Large intestine (tissue), 3 donors: ENCODE measurements at regions not wholly inside any gene's neighbourhood (a gene's known extent, or its start where the extent isn't known, plus 50 kb on each side); places are given as distances from the start of the nearest gene placed in this dataset.

ENCODE experiments used
- DNase-seq, 2 donors: peaks; one replicate each; pipeline versions ENCODE4 v3.0.0 to v3.0.0-alpha.2; 2013
- H3K27ac ChIP-seq: one replicate; pipeline ENCODE4 v1.5.1; 2013; ENCODE audit warnings: low read length
- H3K27me3 ChIP-seq: 2 replicates; pipeline ENCODE4 v1.6.1; 2013; ENCODE audit warnings: low read length; ENCODE audit not compliant: control insufficient read depth, insufficient read depth
- H3K36me3 ChIP-seq: 2 replicates; pipeline ENCODE4 v1.6.1; 2013; ENCODE audit warnings: low read length; ENCODE audit not compliant: control insufficient read depth, insufficient read depth
- H3K4me1 ChIP-seq: one replicate; pipeline ENCODE4 v1.6.1; 2013; ENCODE audit warnings: low read length; ENCODE audit not compliant: control insufficient read depth, insufficient read depth
- H3K4me3 ChIP-seq: one replicate; pipeline ENCODE4 v1.5.1; 2013; ENCODE audit warnings: low read length
- H3K9me3 ChIP-seq: one replicate; pipeline ENCODE4 v1.6.1; 2013; ENCODE audit warnings: mild to moderate bottlenecking, low read depth, low read length, moderate library complexity; ENCODE audit not compliant: control insufficient read depth
- WGBS: methylation state at CpG from one replicate; pipeline ENCODE4 v1.1.5; 2013; ENCODE audit warnings: low lambda C conversion rate; ENCODE audit not compliant: insufficient coverage; 5-methylcytosine and 5-hydroxymethylcytosine counted together

GRCh38 chr12:25041006-25041741, 92.3 kb upstream of the BCAT1 start:
- no peak overlapping the region for H3K27ac ChIP-seq
- H3K4me1 ChIP-seq, result no peaks in the 10 kb centered on the region
- H3K36me3 ChIP-seq, result no peaks in the 10 kb centered on the region
- no peaks in the 10 kb centered on the region for H3K9me3 ChIP-seq
- H3K4me3 ChIP-seq, result no peak overlapping the region
- H3K27me3 ChIP-seq, result no peaks in the 10 kb centered on the region
- WGBS, result 90% methylated on average over 2 of the region's 9 CpGs
- no peak for DNase-seq

DNA sequence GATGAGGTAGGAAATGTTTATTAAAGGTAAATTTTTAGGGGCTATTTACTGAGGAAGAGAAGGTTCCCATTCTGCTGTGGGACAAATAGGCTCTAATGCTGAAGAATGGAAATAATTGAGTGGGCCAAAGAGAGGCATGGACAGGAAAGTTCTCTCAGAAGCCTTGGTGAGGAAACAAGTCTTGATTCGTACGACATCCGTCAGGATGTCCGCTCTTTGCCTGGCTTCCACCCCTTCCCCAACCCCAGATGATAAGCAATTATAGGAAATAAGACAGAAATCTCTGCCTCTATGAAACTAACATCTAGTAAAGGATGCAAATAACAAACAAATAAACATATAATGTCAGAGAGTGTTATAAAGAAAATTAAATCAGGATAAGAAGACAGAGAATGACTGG, 91.7 kb upstream of the BCAT1 start:
- Histone ChIP-seq H3K4me3 (no peak overlapping the region), H3K27ac (no peak overlapping the region), H3K36me3 (no peaks in the 10 kb centered on the region), H3K9me3 (no peaks in the 10 kb centered on the region), H3K27me3 (no peaks in the 10 kb centered on the region), H3K4me1 (no peaks in the 10 kb centered on the region)
- no CpG with 5 or more reads among the region's 4 CpGs for WGBS
- DNase-seq, result no peak

DNA sequence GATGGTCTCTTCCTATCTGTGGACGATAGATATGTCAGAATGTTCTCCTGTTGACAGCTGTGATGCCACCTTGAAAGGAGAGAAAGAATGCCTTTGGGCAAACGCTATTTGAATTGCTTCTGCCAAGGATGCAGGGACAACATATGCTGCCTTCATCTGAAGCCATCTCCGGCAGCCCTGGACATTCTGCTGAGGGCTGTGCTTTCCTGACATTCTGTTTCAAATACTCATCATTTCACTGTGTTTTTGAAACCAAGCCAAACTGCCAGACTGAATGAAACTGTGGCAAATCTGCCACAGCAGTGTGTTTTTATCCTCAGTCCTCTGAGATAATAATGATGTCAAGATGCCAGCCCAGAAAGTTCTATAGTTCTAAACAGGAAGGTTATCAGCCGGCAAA, 85.8 kb upstream of the BCAT1 start:
- Histone ChIP-seq H3K4me3 (no peak overlapping the region), H3K4me1 (no peaks in the 10 kb centered on the region), H3K27ac (no peak overlapping the region), H3K9me3 (no peaks in the 10 kb centered on the region), H3K27me3 (no peaks in the 10 kb centered on the region), H3K36me3 (no peaks in the 10 kb centered on the region)
- DNase-seq, result no peak
- WGBS, result no CpG with 5 or more reads among the region's 4 CpGs

DNA sequence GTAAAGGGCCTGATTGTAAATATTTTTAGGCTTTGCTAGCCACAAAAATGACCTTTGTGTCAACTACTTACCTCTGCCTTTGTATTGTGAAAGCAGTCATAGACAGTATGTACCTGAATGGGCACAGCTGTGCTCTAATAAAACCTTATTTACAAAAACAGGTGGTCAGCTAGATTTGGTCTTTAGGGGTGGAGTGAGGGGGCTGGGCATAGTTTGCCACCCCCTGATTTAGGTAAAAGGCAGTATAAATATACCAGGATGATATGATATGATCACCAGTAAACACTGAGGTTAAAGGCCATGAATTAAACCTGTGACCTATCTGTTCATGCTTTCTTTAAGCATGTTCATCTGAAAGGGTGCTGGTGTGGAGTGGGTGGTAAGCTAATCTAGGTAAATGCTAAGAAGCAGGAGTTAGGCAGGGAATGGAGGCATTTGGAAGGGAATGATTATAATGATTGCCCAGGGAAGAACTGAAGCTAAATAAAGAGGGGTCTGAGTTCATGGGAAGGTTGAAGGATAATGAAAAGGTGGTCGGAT, 77.1 kb upstream of the BCAT1 start:
- H3K36me3 ChIP-seq, result no peaks in the 10 kb centered on the region
- no peak for DNase-seq
- H3K9me3 ChIP-seq, result no peaks in the 10 kb centered on the region
- H3K4me3 ChIP-seq, result no peak overlapping the region
- H3K4me1 ChIP-seq, result no peaks in the 10 kb centered on the region
- WGBS, result 100% methylated on average over 1 of the region's 1 CpG
- no peaks in the 10 kb centered on the region for H3K27me3 ChIP-seq
- H3K27ac ChIP-seq, result no peak overlapping the region

DNA sequence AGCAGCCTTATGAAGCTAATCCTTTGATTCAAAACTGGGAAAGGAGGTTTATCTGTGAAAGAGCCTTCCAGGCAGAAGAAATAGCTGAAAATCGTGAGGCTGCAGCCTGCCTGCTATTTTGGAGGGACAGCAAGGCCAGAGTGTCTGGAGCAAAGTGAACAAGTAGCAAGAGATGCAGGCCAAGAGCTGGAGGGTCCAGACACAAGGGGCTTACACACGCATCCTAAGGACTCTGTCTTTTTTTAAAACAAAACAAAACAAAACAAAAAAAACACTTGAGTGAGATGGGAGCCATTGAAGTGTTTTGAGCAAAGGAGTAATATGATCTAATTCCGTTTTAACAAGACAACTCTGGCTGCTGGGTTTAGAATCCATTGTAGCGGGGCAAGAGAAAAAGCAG, 76.4 kb upstream of the BCAT1 start:
- WGBS, result 74% methylated on average over 3 of the region's 4 CpGs
- Histone ChIP-seq H3K36me3 (no peaks in the 10 kb centered on the region), H3K27me3 (no peaks in the 10 kb centered on the region)

GRCh38 chr12:25023808-25024207, 74.9 kb upstream of the BCAT1 start:
- H3K4me1 ChIP-seq, result no peaks in the 10 kb centered on the region
- no CpG with 5 or more reads among the region's 4 CpGs for WGBS
- DNase-seq, result no peak
- no peak overlapping the region for H3K4me3 ChIP-seq
- no peaks in the 10 kb centered on the region for H3K27me3 ChIP-seq
- H3K36me3 ChIP-seq, result no peaks in the 10 kb centered on the region
- H3K9me3 ChIP-seq, result peaks cover 2% of the 10 kb centered on the region
- H3K27ac ChIP-seq, result no peak overlapping the region

More for the DNA sequence above, 76.4 kb upstream of the BCAT1 start:
- Histone ChIP-seq H3K4me1 (no peaks in the 10 kb centered on the region), H3K27ac (no peak overlapping the region), H3K4me3 (no peak overlapping the region), H3K9me3 (no peaks in the 10 kb centered on the region)
- DNase-seq, result no peak

DNA sequence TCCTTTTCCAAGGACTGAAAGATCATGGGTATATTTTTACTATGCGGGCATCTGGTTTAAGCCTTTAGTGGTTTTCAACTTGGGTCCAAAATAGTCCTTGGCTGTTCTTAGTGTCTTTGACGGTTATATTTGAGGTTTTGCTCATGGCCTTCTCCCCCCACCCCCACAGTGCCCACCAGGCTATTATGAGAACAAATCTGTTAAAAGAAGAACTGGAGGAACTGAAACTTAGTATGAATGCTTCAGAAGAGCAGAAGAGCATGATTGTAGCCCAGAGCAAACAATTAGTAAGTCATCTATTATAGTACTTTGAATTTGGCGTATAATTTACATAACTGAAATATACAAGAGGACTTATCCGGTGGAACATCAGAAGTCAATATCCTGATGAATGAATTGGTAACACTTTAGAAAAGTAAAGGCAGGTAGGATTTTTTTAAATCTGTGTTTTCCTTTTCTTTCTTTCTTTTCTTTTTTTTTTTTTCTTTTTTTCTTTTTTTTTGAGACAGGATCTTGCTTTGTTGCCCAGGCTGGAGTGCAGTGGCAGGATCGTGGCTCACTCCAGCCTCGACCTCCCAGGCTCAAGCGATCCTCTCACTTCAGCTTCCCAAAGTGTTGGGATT, 71.8 kb upstream of the BCAT1 start:
- DNase-seq, result no peak
- Histone ChIP-seq H3K9me3 (peaks cover 2% of the 10 kb centered on the region), H3K27ac (no peak overlapping the region), H3K4me3 (no peak overlapping the region), H3K36me3 (no peaks in the 10 kb centered on the region), H3K27me3 (no peaks in the 10 kb centered on the region), H3K4me1 (no peaks in the 10 kb centered on the region)
- 67% methylated on average over 1 of the region's 7 CpGs for WGBS

DNA sequence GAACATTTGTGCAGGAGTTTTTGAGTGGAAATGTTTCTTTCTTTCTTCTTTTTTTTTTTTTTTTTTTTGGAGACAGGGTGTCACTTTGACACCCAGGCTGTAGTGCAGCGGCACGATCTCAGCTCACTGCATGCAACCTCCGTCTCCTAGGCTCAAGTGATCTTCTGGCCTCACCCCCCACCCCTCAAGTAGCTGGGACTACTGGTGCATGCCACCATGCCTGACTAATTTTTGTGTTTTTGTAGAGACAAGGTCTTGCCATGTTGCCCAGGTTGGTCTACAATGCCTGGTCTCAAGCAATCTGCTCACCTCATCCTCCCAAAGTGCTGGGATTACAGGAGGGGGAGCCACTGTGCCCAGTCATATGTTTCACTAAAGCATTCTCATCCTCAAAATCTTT, 69.2 kb upstream of the BCAT1 start:
- no CpG with 5 or more reads among the region's 3 CpGs for WGBS
- Histone ChIP-seq H3K27me3 (no peaks in the 10 kb centered on the region), H3K27ac (no peak overlapping the region), H3K9me3 (peaks cover 2% of the 10 kb centered on the region), H3K4me3 (no peak overlapping the region), H3K4me1 (no peaks in the 10 kb centered on the region), H3K36me3 (no peaks in the 10 kb centered on the region)
- DNase-seq, result no peak

GRCh38 chr12:25017336-25017735, 68.4 kb upstream of the BCAT1 start:
- Histone ChIP-seq H3K36me3 (no peaks in the 10 kb centered on the region), H3K27ac (no peak overlapping the region), H3K27me3 (no peaks in the 10 kb centered on the region), H3K9me3 (peaks cover 2% of the 10 kb centered on the region), H3K4me1 (no peaks in the 10 kb centered on the region), H3K4me3 (no peak overlapping the region)
- WGBS, result no CpG with 5 or more reads among the region's 3 CpGs
- DNase-seq, result no peak

DNA sequence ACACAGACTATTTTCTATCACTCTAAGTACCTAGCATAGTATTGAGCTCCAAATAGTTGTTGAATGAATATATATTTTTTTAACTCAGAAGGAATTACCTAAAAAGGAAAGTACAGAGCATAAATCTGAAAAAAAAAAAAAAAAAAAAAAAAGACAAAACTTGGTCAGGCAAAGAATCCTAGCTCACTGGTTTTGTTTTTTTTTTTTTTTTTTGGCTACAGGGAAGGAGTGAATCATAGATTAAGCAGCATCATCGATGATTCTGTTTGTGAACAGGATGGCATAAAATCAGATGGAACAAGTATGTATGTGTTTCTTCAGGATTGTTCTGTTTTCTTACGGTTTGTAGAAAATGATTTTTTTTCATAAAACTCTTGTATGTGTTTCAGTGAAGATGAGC, 66.1 kb upstream of the BCAT1 start:
- Histone ChIP-seq H3K27ac (no peak overlapping the region), H3K4me3 (no peak overlapping the region), H3K4me1 (no peaks in the 10 kb centered on the region), H3K27me3 (no peaks in the 10 kb centered on the region), H3K9me3 (peaks cover 2% of the 10 kb centered on the region), H3K36me3 (no peaks in the 10 kb centered on the region)
- WGBS, result 88% methylated on average over 1 of the region's 2 CpGs
- no peak for DNase-seq

GRCh38 chr12:25013061-25013460, 64.2 kb upstream of the BCAT1 start:
- Histone ChIP-seq H3K9me3 (no peaks in the 10 kb centered on the region), H3K27me3 (no peaks in the 10 kb centered on the region)

More at GRCh38 chr12:25013061-25013460, 64.2 kb upstream of the BCAT1 start:
- no peaks in the 10 kb centered on the region for H3K4me1 ChIP-seq
- DNase-seq, result no peak
- no CpG with 5 or more reads among the region's 4 CpGs for WGBS
- H3K36me3 ChIP-seq, result no peaks in the 10 kb centered on the region
- H3K4me3 ChIP-seq, result no peak overlapping the region
- no peak overlapping the region for H3K27ac ChIP-seq
